ENCODE measurements at regions not wholly inside any gene's neighbourhood (a gene's known extent, or its start where the extent isn't known, plus 50 kb on each side); places are given as distances from the start of the nearest gene placed in this dataset.
"Not testable (repeated sequence)": the region's sequence is repeated elsewhere in the genome, so short reads cannot be mapped to it uniquely, and the experiment has no call there.

- TF ChIP-seq CTCF (IDR thresholded peaks at IDR 0.05) = no peak
- ATAC-seq (ENCODE audit: low FRiP score) (no peak), DNase-seq (ENCODE audit: low spot score) (no peak)
These were observed 114.4 kb upstream of the IRX2 start for GRCh38 chr5:2865856-2866255.

GRCh38 chr5:2864515-2865105, 113.1 kb upstream of the IRX2 start:
- ATAC-seq (ENCODE audit: low FRiP score) = no peak

GRCh38 chr5:2863675-2864433, 112.4 kb upstream of the IRX2 start:
- DNase-seq (ENCODE audit: low spot score) (no peak), ATAC-seq (ENCODE audit: low FRiP score) (no peak)
- no peak for TF ChIP-seq CTCF (IDR thresholded peaks at IDR 0.05)

More at GRCh38 chr5:2864515-2865105, 113.1 kb upstream of the IRX2 start:
- TF ChIP-seq CTCF (IDR thresholded peaks at IDR 0.05) = no peak
- DNase-seq (ENCODE audit: low spot score) = no peak

GRCh38 chr5:2863133-2863532, 111.7 kb upstream of the IRX2 start:
- no peak for DNase-seq (ENCODE audit: low spot score)
- ATAC-seq (ENCODE audit: low FRiP score) = no peak
- TF ChIP-seq CTCF (IDR thresholded peaks at IDR 0.05) = no peak

GRCh38 chr5:2862176-2862575, 110.7 kb upstream of the IRX2 start:
- not testable (repeated sequence) for ATAC-seq (ENCODE audit: low FRiP score); DNase-seq (ENCODE audit: low spot score)

- TF ChIP-seq CTCF (IDR thresholded peaks at IDR 0.05) = no peak
- ATAC-seq (ENCODE audit: low FRiP score) (no peak), DNase-seq (ENCODE audit: low spot score) (no peak)
These were observed 110.1 kb upstream of the IRX2 start for GRCh38 chr5:2861605-2862004.

GRCh38 chr5:2860101-2860500, 108.6 kb upstream of the IRX2 start:
- no peak for ATAC-seq (ENCODE audit: low FRiP score)
- TF ChIP-seq CTCF (IDR thresholded peaks at IDR 0.05) = no peak
- DNase-seq (ENCODE audit: low spot score) = no peak
